HG02884 (cell line): ENCODE measurements at regions not wholly inside any gene's neighbourhood (a gene's known extent, or its start where the extent isn't known, plus 50 kb on each side); places are given as distances from the start of the nearest gene placed in this dataset.

Experiments
- ATAC-seq: cut with Tn5 transposase; IDR thresholded peaks from one replicate; pipeline ENCODE4 v1.9.1; 2021; ENCODE audit warnings: mild to moderate bottlenecking, moderate library complexity; ENCODE audit not compliant: unreplicated experiment

DNA sequence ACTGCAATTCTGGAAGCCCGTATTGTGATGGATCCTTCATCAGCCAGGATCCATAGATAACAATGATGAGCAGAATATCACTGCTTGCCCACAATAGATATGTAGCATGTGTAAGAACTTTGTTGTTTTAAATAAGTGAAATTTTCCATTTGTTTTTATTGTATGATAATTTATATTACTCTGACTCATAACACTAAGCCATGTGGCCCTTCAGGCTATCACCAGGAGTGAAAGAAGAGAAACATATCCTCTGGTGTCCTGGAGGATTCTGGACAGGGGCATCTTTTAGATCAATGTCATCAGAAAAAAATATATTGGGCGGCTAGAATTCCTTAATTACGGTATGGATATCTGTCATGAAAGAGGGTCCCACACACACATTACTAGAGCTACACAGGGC, 167.5 kb downstream of the SLC6A15 start:
- no peak for ATAC-seq

DNA sequence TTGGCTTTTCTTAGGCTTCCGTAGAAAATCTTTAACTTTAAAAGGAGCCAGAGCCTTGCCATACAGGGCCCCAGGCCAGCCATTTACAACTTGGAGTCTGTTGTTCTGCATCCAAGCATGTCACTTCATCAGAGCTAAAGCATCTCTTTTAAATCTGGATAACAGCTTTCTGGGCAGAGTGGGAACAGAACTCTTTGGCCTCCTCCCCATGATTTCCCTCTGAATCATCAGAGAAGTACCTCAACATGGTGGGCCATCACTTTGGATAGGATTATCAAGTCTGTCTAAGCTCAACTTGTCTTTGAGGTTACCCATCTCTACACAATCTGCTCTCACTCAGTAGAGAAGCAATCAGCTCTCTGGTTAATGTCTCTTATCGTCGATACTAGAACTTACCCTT, 170.9 kb downstream of the SLC6A15 start:
- no peak for ATAC-seq

DNA sequence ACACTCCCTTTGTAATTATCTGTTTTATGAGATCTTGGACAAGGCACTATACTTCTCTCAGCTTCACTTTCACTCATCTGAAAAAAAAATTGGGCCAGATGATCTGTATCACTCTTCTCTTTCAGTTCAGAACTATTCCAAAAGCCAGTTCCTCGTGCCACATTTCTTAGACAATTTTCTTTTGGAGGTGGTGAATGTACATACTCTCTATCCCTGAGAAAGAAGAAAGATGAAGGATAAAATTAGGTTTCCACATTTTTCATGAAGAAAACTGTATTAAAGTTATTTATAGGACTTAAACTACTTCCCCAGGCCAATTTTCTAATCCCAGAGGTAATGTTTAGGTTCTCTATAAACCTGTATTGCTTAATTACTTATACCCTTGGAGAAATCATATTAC, 171.6 kb downstream of the SLC6A15 start:
- ATAC-seq: no peak

DNA sequence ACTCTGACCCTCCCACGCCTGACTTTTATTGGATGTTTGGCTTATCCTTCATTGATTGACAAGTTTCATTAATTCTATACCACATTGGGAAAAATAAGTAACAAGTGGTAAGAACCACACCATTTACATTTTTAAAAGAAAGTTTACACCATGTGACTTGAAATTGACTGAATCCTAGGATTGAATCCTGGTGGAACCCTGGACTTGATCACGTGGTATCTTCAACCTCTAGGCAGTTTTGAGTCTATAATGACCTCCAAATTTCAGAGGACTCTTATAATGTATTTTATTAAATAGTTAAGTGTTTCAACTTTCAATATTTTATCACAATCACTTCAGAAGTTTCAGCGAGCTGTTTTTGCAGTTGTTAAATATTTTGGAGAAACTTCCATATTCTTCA, 172.0 kb downstream of the SLC6A15 start:
- no peak for ATAC-seq

DNA sequence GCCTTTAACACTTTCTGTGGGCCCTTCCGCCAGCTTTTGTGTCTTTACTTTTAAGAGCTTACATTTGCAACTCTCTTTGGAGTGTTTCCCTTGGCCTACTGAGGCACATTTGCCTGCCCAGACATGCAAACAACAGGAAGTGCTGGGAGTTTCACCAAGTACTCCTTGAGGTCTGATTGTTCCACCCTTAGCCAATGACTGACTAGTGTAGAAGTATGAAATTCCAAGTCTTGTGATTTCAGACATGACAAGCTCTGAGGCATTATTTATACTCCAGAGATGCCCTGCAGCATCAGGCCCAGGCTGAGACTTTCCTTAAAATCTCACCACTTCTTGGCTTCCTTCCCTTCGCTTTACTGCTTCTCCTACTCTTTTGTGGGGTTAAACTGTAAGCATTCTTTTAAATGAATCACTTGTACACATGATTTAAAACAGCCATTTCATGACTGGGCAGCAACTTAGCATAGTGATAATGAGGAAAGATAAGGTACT, 174.1 kb downstream of the SLC6A15 start:
- ATAC-seq: no peak

DNA sequence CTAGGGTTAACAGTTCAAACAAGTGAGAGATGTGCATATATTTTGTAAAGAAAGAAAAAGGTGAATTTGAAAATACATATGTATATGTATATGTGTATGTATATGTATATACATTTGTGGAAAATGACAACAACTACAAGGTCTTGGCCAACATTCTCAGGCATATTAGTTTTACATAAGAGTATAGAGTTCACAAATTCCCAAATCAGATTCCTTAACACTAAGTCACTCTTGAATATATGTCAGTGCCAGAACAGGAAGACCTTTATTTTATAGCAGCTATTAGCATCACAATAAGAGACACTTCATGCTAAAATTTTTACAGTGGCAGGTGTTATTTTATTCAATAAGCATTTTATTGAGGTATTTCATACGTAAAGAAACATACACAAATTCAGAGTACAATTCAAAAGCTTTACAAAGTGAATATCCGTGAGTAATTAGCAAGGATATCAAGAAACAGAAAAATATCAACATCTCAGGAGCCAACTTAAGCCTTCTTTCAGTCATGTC, 179.7 kb downstream of the SLC6A15 start:
- no peak for ATAC-seq

DNA sequence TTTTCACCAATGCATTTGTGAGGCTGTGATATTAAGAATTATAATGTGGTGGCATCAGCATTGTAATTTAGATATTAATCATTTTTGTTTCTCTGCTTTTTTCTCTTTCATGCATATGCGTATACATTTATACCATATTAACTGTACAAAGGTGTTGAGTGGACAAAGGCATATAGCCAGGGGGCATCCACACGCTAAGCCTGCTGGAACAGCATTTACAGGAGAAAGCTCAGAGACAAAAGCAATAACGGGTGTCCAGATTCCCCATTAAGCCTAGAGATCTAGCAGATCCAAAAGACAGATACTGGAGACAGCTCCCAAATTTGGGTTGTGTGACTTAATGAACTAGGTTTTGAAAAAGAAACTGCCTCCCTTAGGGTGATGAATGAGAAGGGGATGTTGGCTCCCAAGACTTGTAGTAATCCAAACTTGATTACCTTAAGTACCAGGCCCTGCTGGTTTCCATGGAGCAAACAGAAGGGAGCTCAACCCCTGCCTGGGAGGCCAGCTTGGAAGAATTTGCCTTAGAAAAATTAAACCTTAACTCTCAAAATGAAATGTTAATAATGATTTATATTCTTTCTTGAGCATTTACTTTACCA, 181.9 kb downstream of the SLC6A15 start:
- no peak for ATAC-seq

DNA sequence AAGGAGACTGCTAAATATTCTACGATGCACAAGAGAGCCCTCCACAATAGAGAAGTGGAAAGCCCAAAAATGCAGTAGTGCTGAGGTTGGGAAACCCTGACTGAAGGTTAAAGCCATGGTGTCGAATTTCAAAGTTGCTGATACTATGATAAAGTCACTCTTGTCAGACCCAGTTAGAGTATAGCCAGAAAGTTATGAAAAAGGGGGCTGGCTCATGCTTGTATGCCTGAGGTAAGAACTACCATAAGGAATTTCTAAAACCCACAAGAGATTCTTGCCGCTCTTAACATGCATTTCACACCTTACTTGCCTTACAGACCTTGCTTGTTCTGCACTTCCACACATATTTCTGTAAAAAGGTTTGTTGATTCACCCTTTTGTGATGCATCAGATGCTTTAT, 184.6 kb downstream of the SLC6A15 start:
- ATAC-seq: no peak

DNA sequence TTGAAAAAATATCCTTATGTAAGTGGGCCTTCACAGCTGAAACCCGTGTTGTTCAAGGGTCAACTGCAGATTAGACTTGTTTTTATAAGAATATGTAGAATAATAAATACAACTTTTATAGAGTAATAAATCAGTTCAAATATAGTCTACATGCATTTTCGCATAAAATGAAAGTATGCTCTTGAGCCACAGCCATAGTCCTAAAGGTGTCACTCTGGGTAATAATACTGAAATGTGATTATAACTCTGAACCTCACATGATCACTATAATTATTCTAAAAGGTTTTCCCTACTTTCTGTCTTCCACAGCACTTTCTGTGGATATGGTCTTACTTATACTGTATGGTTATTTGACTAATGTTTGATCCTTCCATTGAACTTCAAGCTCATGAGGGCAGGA, 185.8 kb downstream of the SLC6A15 start:
- ATAC-seq: no peak

DNA sequence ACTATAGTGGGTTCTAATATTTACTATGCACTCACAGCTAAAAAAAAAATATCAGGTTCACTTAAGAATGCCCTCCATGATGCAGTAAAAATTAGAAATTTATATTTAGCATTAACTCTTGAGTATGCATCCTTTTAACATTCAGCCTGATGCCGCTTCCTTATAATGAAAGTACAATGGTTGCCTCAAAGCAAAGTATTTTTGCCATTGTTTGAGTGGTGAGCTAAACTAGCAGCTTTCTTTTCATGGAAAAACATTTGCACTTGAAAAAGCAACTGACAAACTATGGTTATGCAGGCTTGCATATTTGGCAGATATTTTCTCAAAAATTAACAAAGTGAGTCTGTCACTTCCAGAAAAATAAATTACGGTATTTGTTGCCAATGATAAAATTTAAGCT, 188.6 kb downstream of the SLC6A15 start:
- no peak for ATAC-seq

DNA sequence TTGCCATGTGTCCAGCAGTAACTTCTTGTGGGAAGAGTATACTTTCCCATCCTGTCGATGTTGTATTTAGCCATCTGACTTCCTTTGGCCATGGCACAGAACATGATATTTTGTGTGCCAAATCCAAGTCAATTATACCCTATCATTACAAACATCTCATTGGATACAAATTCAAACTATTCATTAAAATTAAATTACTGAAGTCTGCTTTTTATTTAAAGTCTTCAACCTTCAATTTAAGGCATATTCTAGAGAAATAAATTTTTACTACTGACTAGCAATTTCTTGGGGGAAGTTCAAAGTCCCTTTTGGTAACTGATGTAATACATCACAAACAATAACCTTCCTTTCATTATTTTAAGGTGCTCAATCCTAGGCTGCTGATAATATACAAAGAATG, 192.6 kb downstream of the SLC6A15 start:
- ATAC-seq: no peak

DNA sequence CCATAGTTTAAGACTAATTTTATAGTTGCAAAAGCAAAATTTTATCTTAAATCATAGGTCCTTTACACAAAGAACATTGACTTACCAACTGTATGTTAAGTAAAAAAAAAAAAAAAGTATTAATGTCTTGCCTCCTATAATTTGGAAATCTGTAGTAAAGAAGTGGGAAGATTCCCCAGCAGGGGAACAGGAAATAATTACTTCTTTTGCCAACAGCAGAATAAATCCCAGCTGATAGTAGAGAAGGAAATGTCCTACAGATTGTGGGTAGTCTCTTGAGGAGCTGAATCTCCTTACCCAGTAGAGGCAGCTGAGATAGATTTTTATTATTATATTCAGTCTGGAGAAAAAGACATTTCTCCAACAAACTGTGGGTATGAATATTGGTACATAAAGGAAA, 193.7 kb downstream of the SLC6A15 start:
- ATAC-seq: no peak

DNA sequence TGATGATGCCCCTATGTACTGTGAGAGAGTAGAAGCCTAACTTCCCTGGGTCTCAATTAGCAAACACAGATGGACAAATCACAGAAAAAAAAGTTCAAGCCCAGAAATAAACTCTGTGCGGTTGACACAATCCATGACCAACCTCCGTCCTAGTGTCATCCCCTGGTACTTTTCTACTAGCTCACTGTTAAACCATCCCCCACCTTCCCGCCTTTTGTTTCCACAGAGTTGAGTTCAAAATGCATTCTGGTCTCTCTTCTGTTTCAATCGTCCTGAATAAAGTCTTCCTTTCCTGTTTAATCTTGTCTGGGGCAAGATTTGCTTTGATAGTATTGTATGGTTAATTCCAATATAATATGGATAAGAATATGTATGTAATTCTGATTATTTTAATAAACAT, 199.9 kb downstream of the SLC6A15 start:
- no peak for ATAC-seq

DNA sequence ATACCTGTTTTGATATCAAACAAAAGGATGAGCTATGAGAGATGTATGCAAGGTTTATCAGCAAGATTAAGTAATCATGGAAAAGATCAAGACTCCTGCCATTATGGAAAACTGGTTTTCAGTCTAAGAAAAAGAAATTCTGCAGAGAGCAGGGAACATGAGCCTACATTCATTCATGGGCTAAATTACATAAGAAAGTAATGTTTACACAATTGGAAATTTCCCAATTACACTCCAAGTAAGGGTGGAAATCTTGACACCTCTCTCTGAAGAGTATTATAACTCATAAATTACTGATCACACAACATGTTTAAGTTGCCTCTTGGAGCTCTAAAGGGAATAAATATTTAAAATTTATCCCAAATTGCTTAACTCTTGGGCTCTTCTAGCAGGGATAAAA, 206.2 kb downstream of the SLC6A15 start:
- ATAC-seq: no peak

DNA sequence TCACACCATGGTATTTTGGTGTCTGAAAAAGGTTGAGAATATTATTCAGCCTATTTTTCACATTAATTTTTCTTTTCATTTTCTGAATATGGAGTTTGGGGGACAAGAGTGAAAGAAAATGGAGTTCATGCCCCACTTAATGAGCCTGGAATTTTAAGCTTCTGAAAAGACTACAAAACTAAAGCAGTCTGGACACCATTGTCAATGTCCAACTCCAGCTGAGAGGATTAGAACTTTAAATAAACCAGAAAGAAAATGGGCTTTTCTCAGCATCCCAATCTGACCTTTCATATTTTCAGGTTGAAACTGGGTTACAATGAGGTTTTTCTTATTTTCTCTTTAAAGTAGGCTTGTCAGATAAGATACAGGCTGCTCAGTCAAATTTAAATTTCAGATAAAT, 207.7 kb downstream of the SLC6A15 start:
- no peak for ATAC-seq

DNA sequence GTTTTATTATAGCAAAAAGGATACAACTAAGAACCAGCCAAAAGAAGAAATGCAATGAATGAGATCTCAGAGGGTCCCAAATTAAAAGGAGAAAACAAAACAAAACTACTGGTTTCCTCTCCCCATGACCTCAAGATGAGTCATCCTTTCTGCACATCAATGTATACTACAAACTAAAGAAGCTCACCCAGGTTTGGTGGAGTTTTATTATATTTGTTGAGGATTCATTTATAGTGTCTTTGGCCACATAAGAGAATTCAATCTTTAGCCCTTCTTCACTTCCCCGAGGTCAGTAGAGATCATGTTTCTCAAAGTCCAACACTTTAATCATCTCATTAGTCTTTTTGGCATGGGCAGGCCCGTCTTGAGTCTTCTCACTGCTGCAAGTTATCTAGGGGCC, 210.6 kb downstream of the SLC6A15 start:
- ATAC-seq: no peak

DNA sequence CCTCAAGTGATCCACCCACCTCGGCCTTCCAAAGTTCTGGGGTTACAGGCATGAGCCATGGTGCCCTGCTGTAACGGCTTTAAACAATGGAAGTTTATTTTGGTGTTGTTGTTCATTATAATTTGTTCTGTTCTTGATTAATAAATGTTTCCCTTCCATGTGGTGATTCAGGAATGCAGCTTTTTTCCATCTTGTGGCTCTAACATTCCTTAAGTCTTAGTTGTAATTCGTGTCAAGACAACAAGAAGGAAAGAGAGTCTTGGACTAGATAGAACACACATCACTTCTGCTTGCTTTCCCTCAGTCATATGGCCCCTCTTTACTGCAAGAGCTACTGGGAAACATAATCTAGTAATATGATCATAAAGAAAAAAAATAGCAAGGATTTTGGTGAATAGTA, 211.6 kb downstream of the SLC6A15 start:
- ATAC-seq: no peak

DNA sequence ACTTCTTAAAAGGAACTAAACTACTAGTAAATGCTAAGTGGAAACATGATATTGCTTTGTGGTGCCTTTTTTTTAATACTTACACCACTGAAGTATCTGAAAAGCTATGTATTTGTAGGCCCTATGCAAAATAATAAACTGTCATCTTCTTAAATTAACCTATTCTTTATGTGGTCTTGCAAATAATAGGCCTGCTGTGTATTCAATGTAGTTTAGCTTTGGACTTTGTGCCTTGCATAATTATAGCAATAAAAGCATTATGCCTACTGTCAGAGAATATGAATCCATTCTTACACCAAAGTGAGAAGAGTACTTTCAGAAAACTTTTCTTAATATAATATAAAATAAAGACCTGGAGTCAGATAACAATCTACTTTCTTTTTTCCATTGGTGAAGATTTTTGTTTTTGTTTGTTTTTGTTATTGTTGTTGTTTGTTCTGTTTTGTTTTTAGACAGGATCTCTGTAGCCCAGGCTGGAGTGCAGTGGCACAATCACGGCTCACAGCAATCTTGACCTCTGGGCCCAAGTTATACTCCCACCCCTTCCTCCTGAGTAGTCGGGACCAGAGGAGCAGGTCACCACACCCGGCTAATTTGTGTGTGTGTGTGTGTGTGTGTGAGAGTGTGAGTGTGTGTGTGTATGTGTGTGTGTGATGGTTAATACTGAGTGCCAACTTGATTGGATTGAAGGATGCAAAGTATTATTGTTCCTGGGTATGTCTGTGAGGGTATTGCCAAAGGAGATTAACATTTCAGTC, 213.8 kb downstream of the SLC6A15 start:
- ATAC-seq: no peak

DNA sequence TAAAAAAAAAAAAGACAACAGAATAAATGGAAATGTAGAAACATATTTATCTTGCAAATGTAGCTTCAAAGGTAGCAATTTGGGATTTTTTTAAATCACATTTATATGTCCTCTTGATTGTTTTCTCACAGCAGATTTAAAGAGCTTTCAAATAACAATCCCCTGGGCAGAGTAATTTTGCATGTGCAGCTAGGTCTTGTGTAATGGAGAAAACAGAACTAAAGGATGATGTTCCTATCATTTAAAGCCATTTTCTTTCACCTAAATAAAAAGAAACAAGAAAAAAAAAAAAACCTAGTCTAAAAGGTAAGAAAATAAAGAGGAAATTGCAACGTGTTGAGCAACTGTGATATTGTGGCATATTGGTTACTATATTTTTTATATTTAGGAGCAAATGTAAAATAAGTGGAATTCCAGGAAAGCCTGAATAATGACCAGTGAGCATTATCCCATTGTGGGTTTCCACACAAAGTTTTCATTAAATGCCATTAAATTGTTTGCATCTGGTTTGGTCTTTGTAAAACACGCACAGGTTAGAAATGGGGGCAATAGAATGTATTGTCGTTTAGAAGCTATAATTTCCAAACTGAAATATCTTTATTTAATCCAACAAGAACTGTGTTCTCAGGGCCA, 215.6 kb downstream of the SLC6A15 start:
- ATAC-seq: no peak

DNA sequence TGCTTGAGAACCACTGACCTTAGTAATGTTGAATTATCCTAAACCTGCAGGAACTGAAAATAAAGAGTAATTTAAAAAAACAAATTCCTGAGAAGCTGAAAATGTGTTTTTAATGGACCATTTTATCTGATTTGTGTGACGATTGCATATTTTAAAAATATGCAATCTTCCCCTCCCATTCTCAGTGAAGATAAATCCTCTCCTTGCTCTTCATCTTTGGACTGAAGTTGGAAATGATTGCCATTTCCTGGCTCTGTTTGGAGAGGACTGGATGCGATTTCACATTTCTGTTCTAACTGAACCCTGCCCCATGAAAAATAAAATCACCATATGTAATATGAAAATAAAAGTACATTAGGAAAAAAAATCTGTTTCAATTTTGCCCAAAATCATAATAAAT, 216.3 kb downstream of the SLC6A15 start:
- no peak for ATAC-seq

DNA sequence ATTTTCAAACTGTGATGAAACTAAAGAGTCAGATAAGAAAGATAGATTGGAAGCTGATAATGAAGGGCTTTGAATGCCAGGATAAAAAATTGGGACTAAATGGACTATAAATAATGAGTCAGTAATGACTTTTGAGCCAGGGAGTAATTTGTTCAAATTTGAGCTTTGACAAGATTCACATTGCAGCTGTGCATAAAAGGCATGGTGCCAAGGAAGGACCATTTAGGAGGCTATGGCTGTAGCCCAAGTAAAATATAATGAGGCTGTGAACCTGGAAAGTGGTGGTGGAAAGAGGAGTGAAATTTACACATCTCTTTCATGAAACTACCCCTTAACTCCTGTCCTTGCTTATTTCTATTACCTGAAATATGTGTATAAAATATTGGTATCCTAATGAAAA, 218.5 kb downstream of the SLC6A15 start:
- ATAC-seq: no peak

DNA sequence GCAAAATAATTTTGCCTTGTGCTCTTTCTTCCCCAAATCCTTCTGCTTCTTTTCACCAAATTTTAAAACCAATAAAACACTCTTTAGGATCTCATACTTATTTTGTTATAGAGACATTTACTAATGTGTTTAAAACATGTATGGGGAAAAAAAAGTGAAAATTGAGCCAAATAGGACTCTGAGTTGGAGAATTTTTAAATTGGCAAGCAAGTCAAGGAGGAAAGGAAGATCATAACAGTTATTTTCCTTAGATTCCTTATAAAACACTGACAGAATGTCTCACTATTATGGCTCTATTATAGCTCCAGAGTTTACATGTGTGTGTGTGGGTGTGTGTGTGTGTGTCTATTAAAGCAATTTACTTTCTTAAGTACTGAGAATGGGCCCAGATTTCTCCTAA, 220.5 kb downstream of the SLC6A15 start:
- no peak for ATAC-seq
